Neural crest cell (in vitro differentiated cells): ENCODE measurements at regions not wholly inside any gene's neighbourhood (a gene's known extent, or its start where the extent isn't known, plus 50 kb on each side); places are given as distances from the start of the nearest gene placed in this dataset.

Experiments used
- DNase-seq: peaks from one replicate; pipeline ENCODE4 v3.0.0; 2021; ENCODE audit warnings: low read depth, mixed read lengths, low spot score
- H3K27ac Mint-ChIP-seq: one replicate; pipeline ENCODE4 v1.8.0; 2021; ENCODE audit warnings: mild to moderate bottlenecking, mixed read lengths; ENCODE audit not compliant: unreplicated experiment
- H3K27me3 Mint-ChIP-seq: 2 replicates; pipeline ENCODE4 v1.8.0; 2021; ENCODE audit warnings: low read depth, mild to moderate bottlenecking, mixed read lengths
- H3K36me3 Mint-ChIP-seq: 2 replicates; pipeline ENCODE4 v1.8.0; 2021; ENCODE audit warnings: low read depth, mild to moderate bottlenecking, mixed read lengths
- H3K4me1 Mint-ChIP-seq: 2 replicates; pipeline ENCODE4 v1.8.0; 2021; ENCODE audit warnings: mixed read lengths
- H3K4me3 Mint-ChIP-seq: one replicate; pipeline ENCODE4 v1.8.0; 2021; ENCODE audit warnings: mild to moderate bottlenecking, mixed read lengths
- H3K9me3 Mint-ChIP-seq: 2 replicates; pipeline ENCODE4 v1.8.0; 2021; ENCODE audit warnings: mixed read lengths
- TF ChIP-seq, protein P1 (sequence below): fragments of 200-600 bp; sonication (generic); conservative IDR thresholded peaks from 2 replicates; pipeline ENCODE4 v1.5.0; 2021; ENCODE audit warnings: antibody characterized with exemption, mild to moderate bottlenecking

DNA sequence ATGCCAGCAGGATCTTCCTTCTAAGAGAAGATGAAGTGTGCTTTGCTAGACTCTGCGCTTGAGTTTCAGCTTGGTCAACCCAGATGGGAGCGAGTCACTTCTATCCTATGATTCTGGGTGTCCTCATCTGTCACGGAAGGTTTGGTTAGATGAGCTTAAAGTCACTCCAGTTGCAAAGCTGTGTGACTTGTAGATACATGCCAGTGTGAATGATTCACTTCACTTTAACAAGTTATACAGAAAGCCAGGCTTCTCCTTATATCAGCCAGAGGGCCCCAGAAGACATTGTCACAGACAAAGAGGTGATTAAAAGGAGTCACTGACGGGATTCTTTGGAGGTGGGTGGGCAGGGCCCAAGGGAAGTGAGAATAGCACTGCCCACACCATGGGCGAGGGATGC, 122.6 kb upstream of the PFKP start:
- H3K4me1 Mint-ChIP-seq, result no peaks in the 10 kb centered on the region

DNA sequence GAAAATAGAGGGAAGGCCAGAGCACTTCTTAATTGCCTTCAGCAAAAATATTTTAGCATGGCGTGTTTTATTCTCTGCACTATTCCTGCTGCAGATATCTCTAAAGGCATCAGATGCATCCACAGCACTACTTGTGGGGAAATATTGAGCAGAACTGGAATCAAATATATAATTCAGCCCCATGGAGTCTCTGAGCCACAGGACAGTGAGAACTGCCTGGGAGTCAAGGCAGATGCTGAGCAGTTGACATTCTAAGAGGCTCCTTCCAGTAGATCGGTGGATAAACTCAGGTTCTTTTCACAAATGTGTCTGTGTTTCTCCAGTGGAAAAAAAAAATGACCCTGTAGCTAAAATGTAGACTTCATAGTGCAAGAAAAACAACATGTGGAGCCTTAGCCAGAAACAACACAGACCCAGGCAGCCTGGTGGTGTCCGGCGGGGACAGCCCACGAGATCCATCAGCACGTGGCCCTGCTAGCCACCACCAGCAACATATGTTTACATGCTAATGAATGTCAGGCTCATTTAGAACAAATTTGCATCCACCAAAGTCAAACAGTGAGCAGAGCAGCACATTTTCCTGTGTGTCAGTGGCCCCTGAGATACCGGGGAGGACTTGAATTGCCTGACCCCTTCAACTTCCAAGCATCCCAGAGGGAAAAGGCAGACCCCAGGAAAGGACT, 123.3 kb upstream of the PFKP start:
- H3K4me3 Mint-ChIP-seq, result no peak overlapping the region
- H3K9me3 Mint-ChIP-seq, result no peaks in the 10 kb centered on the region
- no peaks in the 10 kb centered on the region for H3K4me1 Mint-ChIP-seq
- H3K27me3 Mint-ChIP-seq, result peaks cover 9% of the 10 kb centered on the region
- TF ChIP-seq, protein P1, sequence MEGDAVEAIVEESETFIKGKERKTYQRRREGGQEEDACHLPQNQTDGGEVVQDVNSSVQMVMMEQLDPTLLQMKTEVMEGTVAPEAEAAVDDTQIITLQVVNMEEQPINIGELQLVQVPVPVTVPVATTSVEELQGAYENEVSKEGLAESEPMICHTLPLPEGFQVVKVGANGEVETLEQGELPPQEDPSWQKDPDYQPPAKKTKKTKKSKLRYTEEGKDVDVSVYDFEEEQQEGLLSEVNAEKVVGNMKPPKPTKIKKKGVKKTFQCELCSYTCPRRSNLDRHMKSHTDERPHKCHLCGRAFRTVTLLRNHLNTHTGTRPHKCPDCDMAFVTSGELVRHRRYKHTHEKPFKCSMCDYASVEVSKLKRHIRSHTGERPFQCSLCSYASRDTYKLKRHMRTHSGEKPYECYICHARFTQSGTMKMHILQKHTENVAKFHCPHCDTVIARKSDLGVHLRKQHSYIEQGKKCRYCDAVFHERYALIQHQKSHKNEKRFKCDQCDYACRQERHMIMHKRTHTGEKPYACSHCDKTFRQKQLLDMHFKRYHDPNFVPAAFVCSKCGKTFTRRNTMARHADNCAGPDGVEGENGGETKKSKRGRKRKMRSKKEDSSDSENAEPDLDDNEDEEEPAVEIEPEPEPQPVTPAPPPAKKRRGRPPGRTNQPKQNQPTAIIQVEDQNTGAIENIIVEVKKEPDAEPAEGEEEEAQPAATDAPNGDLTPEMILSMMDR, result no peak
- H3K27ac Mint-ChIP-seq, result no peak overlapping the region
- DNase-seq, result no peak
- H3K36me3 Mint-ChIP-seq, result no peaks in the 10 kb centered on the region

More for the DNA sequence above, 122.6 kb upstream of the PFKP start:
- Mint-ChIP-seq H3K9me3 (no peaks in the 10 kb centered on the region), H3K36me3 (no peaks in the 10 kb centered on the region), H3K4me3 (no peak overlapping the region), H3K27ac (no peak overlapping the region), H3K27me3 (peaks cover 12% of the 10 kb centered on the region)
- DNase-seq, result no peak
- TF ChIP-seq, protein P1, result no peak

DNA sequence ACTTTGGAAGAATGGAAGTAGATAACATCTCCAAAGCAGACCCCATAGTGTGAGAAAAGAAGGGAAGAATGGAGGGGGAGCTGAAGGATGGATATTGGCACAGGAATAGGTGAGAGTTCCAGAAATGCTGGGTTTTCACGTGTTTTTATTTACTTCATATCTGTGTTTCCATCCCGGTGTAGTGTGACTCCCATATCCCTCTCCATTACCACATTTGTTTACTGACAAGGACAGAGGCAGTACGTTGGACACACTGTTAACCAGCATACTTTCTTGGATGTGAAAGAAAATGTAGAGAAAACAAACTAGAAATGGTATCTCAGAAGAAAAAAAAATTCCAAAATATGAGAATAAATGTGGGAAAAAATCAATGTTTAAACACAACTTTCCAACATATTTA, 124.4 kb upstream of the PFKP start:
- TF ChIP-seq, protein P1, result no peak
- no peak overlapping the region for H3K4me3 Mint-ChIP-seq

DNA sequence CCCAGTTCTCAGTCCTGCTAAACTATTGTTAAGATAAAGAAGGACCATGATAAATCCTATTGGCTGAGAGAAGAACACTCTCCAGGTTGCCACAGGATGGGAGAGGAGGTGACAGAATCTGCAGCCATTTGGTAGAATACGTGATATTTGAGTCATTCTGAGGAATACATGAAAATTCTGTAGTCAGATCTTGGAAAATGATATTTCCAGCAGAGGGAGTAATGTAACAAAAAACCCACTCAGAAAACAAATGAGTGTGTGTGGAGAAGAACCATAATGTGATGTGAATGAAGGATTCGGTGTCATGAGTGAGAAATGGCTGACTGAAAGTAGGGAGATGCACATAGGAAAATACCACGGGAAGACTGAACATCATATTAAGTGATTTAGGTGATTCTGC, 128.5 kb upstream of the PFKP start:
- peaks cover 2% of the 10 kb centered on the region for H3K4me1 Mint-ChIP-seq
- H3K27ac Mint-ChIP-seq, result no peak overlapping the region
- TF ChIP-seq, protein P1, result no peak
- no peaks in the 10 kb centered on the region for H3K9me3 Mint-ChIP-seq
- H3K4me3 Mint-ChIP-seq, result no peak overlapping the region
- no peak for DNase-seq
- H3K27me3 Mint-ChIP-seq, result peaks cover 10% of the 10 kb centered on the region
- H3K36me3 Mint-ChIP-seq, result no peaks in the 10 kb centered on the region

More for the DNA sequence above, 124.4 kb upstream of the PFKP start:
- no peaks in the 10 kb centered on the region for H3K9me3 Mint-ChIP-seq
- H3K27me3 Mint-ChIP-seq, result peaks cover 10% of the 10 kb centered on the region
- no peaks in the 10 kb centered on the region for H3K4me1 Mint-ChIP-seq
- no peak for DNase-seq
- no peak overlapping the region for H3K27ac Mint-ChIP-seq
- H3K36me3 Mint-ChIP-seq, result no peaks in the 10 kb centered on the region

DNA sequence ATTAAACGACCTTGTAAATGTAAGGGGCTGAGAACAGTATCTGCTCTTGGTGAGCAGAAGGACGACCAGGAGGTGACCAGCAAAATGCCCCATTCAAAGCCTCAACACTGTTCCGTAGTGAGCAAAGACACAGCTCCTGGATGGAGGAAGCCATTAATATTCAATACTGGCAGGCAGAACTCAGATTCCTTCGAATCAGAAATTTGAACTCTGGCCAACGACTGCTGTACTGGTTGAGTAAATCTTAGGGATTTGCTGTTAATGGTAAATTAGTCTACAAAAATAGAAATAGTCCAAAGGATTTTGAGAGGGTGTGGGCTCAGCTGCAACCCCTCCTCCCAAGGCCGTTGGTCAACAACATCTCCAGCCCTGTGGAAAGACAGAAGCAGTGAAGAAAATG, 130.5 kb upstream of the PFKP start:
- no peaks in the 10 kb centered on the region for H3K36me3 Mint-ChIP-seq
- no peak for DNase-seq
- TF ChIP-seq, protein P1, result no peak
- H3K4me3 Mint-ChIP-seq, result no peak overlapping the region
- H3K27me3 Mint-ChIP-seq, result peaks cover 6% of the 10 kb centered on the region
- H3K27ac Mint-ChIP-seq, result no peak overlapping the region
- peaks cover 7% of the 10 kb centered on the region for H3K4me1 Mint-ChIP-seq
- no peaks in the 10 kb centered on the region for H3K9me3 Mint-ChIP-seq
